Sigmoid colon (tissue), 6 donors: ENCODE measurements at regions not wholly inside any gene's neighbourhood (a gene's known extent, or its start where the extent isn't known, plus 50 kb on each side); places are given as distances from the start of the nearest gene placed in this dataset.

ENCODE experiments used
- DNase-seq: peaks from one replicate; pipeline ENCODE4 v3.0.0-alpha.2; 2019
- H3K27ac ChIP-seq, 4 donors: fragments of 200-600 bp; sonication (generic); one replicate each; pipeline ENCODE4 v1.5.1; 2016 to 2019; ENCODE audit warnings: mild to moderate bottlenecking in 1 of 4
- H3K27me3 ChIP-seq, 3 donors: fragments of 200-600 bp; sonication (generic); one replicate each; pipeline ENCODE4 v1.5.1; 2019; ENCODE audit warnings: mild to moderate bottlenecking in 1 of 3
- H3K36me3 ChIP-seq, 4 donors: fragments of 200-600 bp; sonication (generic); one replicate each; pipeline ENCODE4 v1.5.1; 2016 to 2019
- H3K4me1 ChIP-seq, 4 donors: fragments of 200-600 bp; sonication (generic); one replicate each; pipeline ENCODE4 v1.5.1; 2017 to 2019
- H3K4me3 ChIP-seq, 4 donors: fragments of 200-600 bp; sonication (generic); one replicate each; pipeline ENCODE4 v1.5.1; 2017 to 2019; ENCODE audit warnings: mild to moderate bottlenecking in 2 of 4, moderate library complexity in 1 of 4
- H3K9me3 ChIP-seq, 4 donors: fragments of 200-600 bp in 3 of 4; sonication (generic) in 3 of 4; one replicate each; pipeline versions ENCODE4 v1.5.1 to v1.6.1; 2013 to 2019
- EP300 ChIP-seq, 4 donors: sonication (generic); formaldehyde crosslinking; IDR thresholded peaks; one replicate each; pipeline ENCODE4 v1.6.1; 2017; ENCODE audit warnings: antibody characterized with exemption in 4 of 4
- POLR2A ChIP-seq, 2 donors: fragments of 450-650 bp; IDR thresholded peaks; one replicate each; pipeline ENCODE4 v1.6.1; 2016; ENCODE audit warnings: antibody characterized with exemption in 2 of 2, mild to moderate bottlenecking in 2 of 2, moderate library complexity in 2 of 2
- POLR2AphosphoS5 ChIP-seq, 4 donors: sonication (generic); formaldehyde crosslinking; IDR thresholded peaks; one replicate each; pipeline ENCODE4 v1.6.1; 2017; ENCODE audit warnings: antibody characterized with exemption in 4 of 4
- WGBS, 2 donors: extraction: QIAGEN DNeasy Blood & Tissue Kit; methylation state at CpG; one replicate each; pipeline ENCODE4 v1.1.7; 2013; 5-methylcytosine and 5-hydroxymethylcytosine counted together
- intact Hi-C: fragments of 100-400 bp; cut with DNase I; formaldehyde crosslinking; loops from one replicate; pipeline ENCODE4 v1.15.1; 2023
- TF ChIP-seq, protein P1 (sequence below), 4 experiments: fragments of 450-650 bp in 3 of 4; fragments of 200-600 bp in 1 of 4; IDR thresholded peaks; one replicate each; pipeline ENCODE4 v1.5.1; 2016 to 2019; ENCODE audit warnings: antibody characterized with exemption in 4 of 4, mild to moderate bottlenecking in 3 of 4, moderate library complexity in 2 of 4
- donor health status: healthy with polysubstance abuse.
- donor health status: healthy.

DNA sequence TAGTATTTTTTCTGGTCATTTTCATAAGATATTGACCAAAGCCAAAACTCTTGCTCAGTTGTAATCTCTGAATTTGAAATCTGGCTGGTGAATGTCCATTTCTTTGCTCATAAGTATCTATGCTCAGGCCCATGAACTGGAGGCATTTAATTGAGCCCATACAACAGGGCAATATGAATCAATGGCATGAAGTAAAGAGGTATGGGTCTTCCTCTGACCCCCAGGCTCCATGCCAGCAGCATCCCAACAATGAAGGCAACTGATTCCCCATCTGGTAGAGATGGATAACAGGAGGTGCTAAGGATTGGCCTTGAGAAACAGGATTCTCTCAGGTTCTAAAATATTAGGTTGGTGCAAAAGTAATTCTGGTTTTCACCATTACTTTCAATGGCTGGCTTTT, 330.8 kb downstream of the LIG4 start:
- DNase-seq, result no peak
- H3K27ac ChIP-seq, result no peak overlapping the region
- no peak overlapping the region for H3K4me3 ChIP-seq
- intact Hi-C loops, result no loop called here
- no peak for TF ChIP-seq POLR2A (IDR thresholded peaks at IDR 0.05)
- TF ChIP-seq POLR2AphosphoS5 (IDR thresholded peaks at IDR 0.05), result no peak
- TF ChIP-seq, protein P1, sequence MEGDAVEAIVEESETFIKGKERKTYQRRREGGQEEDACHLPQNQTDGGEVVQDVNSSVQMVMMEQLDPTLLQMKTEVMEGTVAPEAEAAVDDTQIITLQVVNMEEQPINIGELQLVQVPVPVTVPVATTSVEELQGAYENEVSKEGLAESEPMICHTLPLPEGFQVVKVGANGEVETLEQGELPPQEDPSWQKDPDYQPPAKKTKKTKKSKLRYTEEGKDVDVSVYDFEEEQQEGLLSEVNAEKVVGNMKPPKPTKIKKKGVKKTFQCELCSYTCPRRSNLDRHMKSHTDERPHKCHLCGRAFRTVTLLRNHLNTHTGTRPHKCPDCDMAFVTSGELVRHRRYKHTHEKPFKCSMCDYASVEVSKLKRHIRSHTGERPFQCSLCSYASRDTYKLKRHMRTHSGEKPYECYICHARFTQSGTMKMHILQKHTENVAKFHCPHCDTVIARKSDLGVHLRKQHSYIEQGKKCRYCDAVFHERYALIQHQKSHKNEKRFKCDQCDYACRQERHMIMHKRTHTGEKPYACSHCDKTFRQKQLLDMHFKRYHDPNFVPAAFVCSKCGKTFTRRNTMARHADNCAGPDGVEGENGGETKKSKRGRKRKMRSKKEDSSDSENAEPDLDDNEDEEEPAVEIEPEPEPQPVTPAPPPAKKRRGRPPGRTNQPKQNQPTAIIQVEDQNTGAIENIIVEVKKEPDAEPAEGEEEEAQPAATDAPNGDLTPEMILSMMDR (IDR thresholded peaks at IDR 0.05), result no peak
- TF ChIP-seq EP300 (IDR thresholded peaks at IDR 0.05), result no peak
- H3K36me3 ChIP-seq, result no peaks in the 10 kb centered on the region
- no peaks in the 10 kb centered on the region for H3K4me1 ChIP-seq
- peaks cover 0 to 4% (median 0%) of the 10 kb centered on the region in 4 donors for H3K9me3 ChIP-seq
- H3K27me3 ChIP-seq, result no peaks in the 10 kb centered on the region

DNA sequence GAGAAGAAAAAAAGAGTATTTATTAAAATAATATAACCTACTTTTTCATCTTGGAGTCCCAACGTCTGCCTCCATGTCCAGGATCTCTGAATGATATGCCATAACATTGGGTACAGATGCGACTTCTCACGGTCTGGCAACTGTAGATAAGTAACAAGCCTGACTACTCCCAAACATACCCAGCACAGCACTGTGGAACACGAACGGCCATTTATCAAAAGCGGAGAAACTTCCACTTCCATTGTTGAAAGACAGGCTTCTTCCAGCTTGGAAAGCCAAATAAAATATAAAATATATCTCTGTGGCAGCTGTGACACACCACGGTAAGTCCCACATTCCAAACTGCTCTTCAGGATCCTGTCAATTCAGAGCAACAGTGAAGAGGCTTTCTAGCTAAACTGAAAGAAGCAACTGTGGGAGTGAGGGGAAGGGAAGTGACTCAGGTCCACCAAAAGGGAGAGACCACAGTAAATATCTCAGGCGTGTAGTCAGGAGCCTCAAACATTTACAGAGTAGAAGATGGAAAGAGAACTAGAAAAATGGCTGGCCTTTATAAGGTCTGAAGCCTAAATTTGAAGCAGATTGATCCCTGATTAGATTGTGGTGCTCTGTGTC, 331.7 kb downstream of the LIG4 start:
- Histone ChIP-seq H3K36me3 (no peaks in the 10 kb centered on the region), H3K27ac (no peak overlapping the region), H3K4me1 (no peaks in the 10 kb centered on the region), H3K4me3 (no peak overlapping the region), H3K9me3 (peaks cover 0 to 4% (median 0%) of the 10 kb centered on the region in 4 donors), H3K27me3 (no peaks in the 10 kb centered on the region)
- 76 to 84% methylated on average over 8 of the region's 8 CpGs for WGBS, 2 donors
- intact Hi-C loops, result no loop called here
- no peak for TF ChIP-seq POLR2AphosphoS5 (IDR thresholded peaks at IDR 0.05)
- TF ChIP-seq EP300 (IDR thresholded peaks at IDR 0.05), result no peak
- TF ChIP-seq POLR2A (IDR thresholded peaks at IDR 0.05), result no peak
- TF ChIP-seq, protein P1 (IDR thresholded peaks at IDR 0.05), result no peak
- DNase-seq, result no peak

DNA sequence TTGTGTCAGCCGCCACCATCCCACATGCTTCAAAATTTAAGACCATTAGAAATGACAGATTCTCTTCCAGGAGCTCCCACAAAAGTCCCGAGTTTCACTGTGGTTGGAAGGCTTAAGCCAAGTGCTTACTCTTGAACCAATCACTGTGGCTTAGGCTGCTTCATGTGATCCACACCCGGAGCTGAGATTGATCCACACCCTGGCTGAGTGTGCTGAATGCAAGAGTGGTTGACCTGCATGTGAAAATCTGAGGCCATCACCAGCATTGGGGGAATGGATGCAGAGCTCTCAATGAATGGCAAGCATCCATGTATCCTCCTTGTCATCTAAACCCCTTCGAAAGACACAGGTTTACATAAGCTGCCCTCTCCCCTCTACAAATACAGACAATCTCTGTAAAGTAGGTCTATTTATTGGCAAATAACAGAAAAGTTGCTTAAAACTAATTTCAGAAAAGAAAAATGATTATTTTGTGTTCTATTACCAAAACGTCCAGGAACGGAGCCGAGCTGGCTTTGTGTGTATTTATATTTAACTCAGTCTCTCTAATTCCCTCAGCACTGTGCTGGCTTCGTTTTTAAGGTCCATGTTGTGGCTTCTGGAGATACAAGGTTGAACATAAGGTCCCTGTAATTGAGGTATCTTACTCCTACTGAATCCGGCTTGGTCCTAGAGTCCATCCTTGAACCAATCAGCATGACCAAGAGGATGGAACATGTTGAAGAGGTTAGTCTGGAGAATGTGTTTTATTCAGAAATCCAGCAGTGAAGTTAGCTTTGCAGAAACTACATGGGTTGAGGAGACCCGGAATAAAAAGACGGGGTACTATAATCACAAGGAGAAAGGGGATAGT, 332.4 kb downstream of the LIG4 start:
- H3K36me3 ChIP-seq, result no peaks in the 10 kb centered on the region
- DNase-seq, result no peak
- TF ChIP-seq POLR2AphosphoS5 (IDR thresholded peaks at IDR 0.05) (no peak), EP300 (IDR thresholded peaks at IDR 0.05) (no peak), POLR2A (IDR thresholded peaks at IDR 0.05) (no peak)
- TF ChIP-seq, protein P1 (IDR thresholded peaks at IDR 0.05), result no peak
- intact Hi-C loops, result no loop called here
- H3K4me3 ChIP-seq, result no peak overlapping the region
- no peaks in the 10 kb centered on the region for H3K27me3 ChIP-seq
- no peak overlapping the region for H3K27ac ChIP-seq
- H3K4me1 ChIP-seq, result no peaks in the 10 kb centered on the region
- no peaks in the 10 kb centered on the region for H3K9me3 ChIP-seq
- 79 to 82% methylated on average over 11 of the region's 11 CpGs for WGBS, 2 donors

DNA sequence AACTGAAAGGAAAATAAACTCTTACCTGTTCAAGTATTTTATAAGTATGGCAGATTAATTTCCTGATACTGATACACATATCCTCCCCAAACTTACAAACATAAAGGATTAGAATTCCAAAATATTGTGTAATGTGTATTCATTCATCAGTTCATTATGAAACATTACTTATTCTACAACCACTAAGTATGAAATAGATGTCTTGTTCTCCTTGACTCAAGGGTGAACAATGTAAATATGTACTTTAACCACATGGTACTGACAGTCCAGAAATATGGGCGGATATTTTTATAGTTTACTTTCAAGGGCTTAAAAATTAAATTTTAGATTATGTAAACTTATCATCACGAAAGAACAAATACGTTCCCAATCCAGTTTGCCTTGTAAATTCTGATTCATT, 334.0 kb downstream of the LIG4 start:
- Histone ChIP-seq H3K27ac (no peak overlapping the region), H3K27me3 (no peaks in the 10 kb centered on the region), H3K36me3 (no peaks in the 10 kb centered on the region), H3K4me1 (no peaks in the 10 kb centered on the region), H3K9me3 (no peaks in the 10 kb centered on the region), H3K4me3 (no peak overlapping the region)
- TF ChIP-seq EP300 (IDR thresholded peaks at IDR 0.05) (no peak), POLR2AphosphoS5 (IDR thresholded peaks at IDR 0.05) (no peak), POLR2A (IDR thresholded peaks at IDR 0.05) (no peak)
- TF ChIP-seq, protein P1 (IDR thresholded peaks at IDR 0.05), result no peak
- intact Hi-C loops, result no loop called here
- WGBS, 2 donors, result 15 to 66% methylated on average over 3 of the region's 3 CpGs
- no peak for DNase-seq
